Activated T-helper 1 cell treated with anti-CD3 and anti-CD28 coated beads, Interleukin-2, amount 50 U/mL, for 16 hours (primary cell): ENCODE measurements at regions not wholly inside any gene's neighbourhood (a gene's known extent, or its start where the extent isn't known, plus 50 kb on each side); places are given as distances from the start of the nearest gene placed in this dataset.
"Not testable (repeated sequence)": the region's sequence is repeated elsewhere in the genome, so short reads cannot be mapped to it uniquely, and the experiment has no call there.

Experiments
- DNase-seq, 2 donors: peaks; one replicate each; pipeline ENCODE4 v3.0.0-alpha.2; 2020; ENCODE audit warnings: low read depth in 1 of 2, low spot score in 1 of 2

DNA sequence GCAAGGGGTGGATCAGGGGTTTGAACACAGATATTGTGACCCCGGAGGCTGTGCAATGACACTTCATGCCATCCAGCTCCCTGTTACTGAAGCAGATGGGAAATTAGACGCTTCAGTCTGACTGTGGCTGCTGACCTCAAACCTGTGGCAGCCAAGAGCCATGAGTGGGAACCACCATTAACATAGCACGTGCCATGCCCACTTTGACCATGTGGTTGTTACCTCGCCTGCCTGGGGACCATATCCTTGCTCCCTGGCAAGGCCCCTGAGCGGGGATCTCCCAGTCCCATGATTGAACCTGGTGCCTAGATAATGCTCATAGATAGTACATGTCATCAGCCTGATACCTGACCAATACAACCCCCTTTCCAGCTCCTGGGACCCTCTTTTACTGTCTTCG is 68.9 kb downstream of the CYP26B1 start:
- DNase-seq, result no peak

DNA sequence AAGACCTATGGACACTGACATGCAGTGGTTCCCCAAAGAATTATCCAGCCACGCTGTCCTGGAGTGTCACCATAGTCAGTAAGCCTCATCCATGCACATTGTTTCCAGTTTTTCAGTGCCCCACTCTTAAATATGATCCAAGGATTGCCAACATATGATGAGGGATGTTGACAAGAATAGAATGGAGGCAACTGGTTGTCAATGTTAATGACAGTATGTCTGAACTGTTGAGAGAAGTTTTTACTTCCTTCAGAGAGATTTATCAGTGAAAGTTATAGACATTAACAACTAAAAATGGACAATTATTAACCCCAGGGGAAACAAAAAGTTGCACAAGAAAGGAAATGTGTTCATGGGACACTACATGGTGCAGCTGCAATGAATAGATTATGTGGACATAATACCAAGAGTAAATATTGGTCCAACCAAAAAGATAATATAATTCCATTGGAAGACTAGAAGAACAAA is 69.9 kb downstream of the CYP26B1 start:
- no peak for DNase-seq

GRCh38 chr2:72073373-72073772 is 74.3 kb downstream of the CYP26B1 start:
- DNase-seq, result not testable (repeated sequence)

DNA sequence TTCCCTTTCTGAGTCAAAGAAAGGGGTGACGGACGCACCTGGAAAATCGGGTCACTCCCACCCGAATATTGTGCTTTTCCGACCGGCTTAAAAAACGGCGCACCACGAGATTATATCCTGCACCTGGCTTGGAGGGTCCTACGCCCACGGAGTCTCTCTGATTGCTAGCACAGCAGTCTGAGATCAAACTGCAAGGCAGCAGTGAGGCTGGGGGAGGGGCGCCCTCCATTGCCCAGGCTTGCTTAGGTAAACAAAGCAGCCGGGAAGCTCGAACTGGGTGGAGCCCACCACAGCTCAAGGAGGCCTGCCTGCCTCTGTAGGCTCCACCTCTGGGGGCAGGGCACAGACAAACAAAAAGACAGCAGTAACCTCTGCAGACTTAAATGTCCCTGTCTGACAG is 83.5 kb downstream of the CYP26B1 start:
- DNase-seq, result not testable (repeated sequence)

- no peak for DNase-seq
Observed at GRCh38 chr2:72062336-72062735, 85.3 kb downstream of the CYP26B1 start.

DNA sequence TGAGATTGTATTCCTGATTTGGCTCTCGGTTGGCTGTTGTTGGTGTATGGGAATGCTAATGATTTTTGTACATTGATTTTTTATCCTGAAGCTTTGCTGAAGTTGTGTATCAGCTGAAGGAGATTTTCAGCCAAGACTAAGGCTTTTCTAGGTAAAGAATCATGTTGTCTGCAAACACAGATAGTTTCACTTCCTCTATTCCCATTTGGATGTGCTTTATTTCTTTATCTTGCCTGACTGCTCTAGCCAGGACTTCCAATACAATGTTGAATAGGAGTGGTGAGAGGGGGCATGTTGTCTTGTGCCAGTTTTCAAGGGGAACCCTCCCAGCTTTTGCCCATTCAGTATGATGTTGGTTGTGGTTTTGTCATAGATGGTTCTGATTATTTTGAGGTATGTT is 90.4 kb downstream of the CYP26B1 start:
- no peak for DNase-seq

GRCh38 chr2:72051971-72052505 is 95.6 kb downstream of the CYP26B1 start:
- DNase-seq, result no peak

GRCh38 chr2:72051204-72051603 is 96.5 kb downstream of the CYP26B1 start:
- DNase-seq, result no peak

DNA sequence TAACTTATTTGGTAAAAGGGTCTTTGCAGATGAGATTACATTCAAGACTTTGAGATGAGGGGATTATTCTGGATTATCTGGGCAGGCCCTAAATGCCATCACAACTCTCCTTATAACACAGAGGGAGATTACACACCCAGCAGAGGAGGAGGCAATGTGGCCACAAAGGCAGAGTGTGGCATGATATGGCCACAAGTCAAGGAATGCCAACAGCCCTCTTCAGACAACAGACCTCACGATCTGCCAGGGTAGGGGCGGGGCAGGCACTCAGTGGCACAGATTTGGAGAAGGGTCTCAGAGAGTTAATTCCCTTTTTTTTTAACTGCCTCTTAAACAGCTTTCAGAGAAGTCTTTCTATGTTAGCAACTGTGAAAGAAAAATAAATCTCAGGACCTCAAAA is 96.9 kb downstream of the CYP26B1 start:
- DNase-seq, result no peak

DNA sequence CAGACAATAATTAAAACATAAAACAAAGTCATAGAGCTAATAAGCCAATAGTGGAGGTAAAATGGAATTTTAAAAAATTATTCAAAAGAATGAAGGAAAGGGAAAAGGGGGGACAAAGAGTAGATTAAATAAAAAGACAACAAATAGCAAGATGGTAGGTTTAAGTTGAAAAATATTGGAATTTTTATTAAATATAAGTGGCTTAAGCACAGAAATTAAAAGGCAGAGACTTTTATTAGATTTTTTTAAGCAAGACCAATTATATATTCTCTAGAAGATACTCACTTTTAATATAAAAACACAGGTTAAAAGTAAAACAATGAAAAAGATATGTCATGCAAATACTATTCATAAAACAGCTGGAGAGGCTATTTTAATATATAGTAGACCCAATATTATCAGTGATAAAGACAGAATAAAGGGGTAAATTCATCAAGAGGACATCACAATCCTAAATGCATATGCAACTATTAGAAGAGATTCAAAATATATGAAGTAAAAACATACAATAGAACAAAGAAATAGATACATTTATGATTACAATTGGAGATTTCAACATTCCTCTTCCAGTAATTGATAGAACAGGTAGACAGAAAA is 98.7 kb downstream of the CYP26B1 start:
- DNase-seq, result no peak

DNA sequence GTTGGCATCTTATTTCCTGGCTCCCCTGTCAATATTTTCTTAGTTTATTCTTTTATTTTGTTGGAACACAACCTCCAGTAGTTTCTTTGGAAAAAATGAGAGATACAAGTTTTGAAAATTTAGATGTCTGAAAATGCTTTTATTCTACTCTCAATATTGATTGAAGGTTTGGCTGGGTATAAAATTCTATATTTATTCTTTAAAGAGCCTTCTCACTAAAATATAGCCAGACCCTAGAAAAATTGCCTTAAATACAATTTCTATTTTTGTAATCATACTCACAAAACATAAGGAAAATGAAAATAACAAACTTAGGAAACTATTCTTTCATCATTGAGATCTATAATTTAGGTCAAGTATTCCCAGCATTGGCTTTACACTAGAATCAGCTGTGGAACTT is 103.7 kb downstream of the CYP26B1 start:
- DNase-seq, result no peak

- DNase-seq, result no peak
Observed at GRCh38 chr2:72041638-72042111, 106.0 kb downstream of the CYP26B1 start.

- no peak for DNase-seq
Observed at GRCh38 chr2:72040629-72041571, 106.8 kb downstream of the CYP26B1 start.

GRCh38 chr2:72038524-72038923 is 109.1 kb downstream of the CYP26B1 start:
- DNase-seq, result no peak

DNA sequence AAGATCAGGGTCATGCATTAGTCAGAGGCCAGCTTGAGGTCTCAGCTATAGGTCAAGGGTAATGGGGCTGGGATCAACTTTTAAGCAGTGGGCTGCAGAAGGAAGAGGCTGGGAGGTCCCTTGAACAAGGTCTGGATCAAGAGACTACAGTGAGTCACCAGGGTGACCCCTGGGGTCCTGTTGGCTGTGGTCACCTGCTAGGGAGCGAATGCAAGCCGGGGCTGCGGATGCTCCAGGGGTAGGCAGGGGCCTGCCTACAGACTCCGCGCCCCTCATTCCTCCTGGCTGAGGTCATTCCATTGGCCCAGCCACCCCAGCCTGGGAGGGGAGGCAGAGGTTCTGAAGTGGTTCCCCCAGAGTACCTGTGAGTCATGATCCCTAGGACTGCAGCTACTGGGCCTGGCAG is 110.4 kb downstream of the CYP26B1 start:
- DNase-seq, result no peak

DNA sequence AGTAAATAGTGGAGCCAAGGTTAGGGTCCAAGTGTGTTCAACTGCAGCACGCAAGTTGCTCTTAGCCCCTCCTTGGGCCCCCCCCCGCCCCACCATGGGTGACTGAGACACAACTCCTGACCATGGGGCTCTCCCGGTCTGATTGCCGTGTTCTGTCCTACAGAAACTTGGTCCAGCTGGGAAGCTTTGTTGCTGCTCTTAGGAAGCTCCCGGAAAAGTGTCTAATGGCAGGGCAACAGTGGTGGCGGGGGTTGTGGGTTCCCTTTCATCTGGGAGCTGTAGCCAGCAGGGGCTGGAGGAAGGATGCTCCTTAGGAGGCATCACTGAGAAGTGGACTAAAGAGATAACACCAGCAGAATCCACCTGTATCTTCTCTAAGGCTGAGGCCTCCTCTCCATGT is 111.1 kb downstream of the CYP26B1 start:
- no peak for DNase-seq

- no peak for DNase-seq
Observed at GRCh38 chr2:72036173-72036545, 111.5 kb downstream of the CYP26B1 start.

DNA sequence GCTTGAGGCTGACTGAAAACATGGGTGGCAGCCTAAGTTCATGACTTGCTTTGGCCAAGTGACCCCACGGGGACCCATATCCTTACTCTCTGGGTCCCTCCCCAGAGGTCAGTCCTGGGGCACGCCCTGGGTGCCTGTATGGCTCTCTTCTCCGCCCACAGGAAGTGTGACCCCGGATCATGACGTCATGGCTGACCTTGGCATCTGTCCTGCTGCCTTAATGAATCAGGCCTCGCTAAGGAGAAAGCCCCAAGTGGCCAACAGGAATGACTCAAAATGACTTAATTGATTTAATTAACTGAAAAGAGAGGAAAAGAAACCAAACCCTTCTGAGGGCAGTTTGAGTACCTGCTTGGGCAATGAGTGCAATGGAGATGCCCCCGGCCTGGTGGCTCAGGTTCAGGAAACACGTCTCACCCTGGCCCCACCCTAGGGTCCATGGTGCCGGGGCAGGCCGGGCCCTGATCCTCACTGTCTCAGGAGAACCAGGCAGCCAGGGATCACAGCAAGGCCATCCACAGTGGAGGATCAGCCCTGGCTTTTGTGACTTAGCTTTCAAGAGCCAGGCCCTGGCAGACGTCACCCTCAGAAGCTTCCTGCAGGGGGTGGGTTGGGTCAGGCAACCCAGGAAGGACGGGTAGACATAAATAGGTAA is 112.0 kb downstream of the CYP26B1 start:
- DNase-seq, result no peak

GRCh38 chr2:72034353-72035095 is 113.1 kb downstream of the CYP26B1 start:
- DNase-seq, result no peak

DNA sequence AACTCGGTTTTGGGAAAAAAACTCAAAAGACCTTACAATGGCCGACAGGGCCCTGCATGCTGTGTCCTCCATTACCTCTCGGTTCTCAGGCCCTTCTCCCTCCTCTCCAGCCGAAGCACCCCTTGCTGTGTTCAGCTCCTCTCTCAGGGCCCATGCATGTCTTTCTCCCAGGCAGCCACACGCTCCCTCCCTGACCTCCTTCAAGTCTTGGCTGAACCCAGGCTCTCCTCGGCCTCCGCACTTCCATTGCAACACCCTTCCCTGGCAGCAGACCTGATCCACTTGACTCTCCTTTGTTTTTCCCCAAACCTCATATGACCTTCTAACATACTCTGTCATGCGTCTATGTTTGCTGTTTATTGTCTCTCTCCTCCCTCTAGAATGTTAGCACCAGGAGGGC is 114.0 kb downstream of the CYP26B1 start:
- no peak for DNase-seq

DNA sequence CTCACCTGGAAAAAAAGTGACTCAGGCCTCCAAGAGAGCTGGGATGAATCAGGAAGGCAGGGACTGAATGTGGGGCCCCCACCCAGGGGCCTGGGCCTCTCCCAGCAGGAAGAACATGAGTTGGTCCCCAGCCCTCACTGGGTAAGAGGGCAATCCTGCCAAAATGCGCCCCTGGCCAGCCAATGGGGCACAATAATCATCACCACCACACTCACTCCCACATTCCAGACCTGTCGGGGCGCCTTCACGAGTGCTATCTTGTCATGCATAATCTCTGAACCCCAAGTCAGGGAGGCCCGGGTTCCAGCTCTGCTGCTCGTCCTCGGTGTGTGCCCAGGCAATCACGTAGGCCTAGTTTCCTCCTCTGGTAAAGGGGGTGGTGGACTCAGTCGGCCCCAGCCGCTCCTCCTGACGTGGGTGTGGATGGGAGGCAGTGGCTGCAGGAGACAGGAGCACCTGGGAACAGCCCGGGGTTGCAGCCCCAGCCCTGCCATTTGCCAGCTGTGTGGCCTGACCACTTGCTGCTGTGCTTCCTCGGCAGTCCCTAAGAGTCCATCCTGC is 115.1 kb downstream of the CYP26B1 start:
- DNase-seq, result no peak
